IMR-90 (cell line): ENCODE measurements at regions not wholly inside any gene's neighbourhood (a gene's known extent, or its start where the extent isn't known, plus 50 kb on each side); places are given as distances from the start of the nearest gene placed in this dataset.

Experiments
- ATAC-seq: fragments of 200-7000 bp; cut with Tn5 transposase; 2 replicates; pipeline ENCODE4 v1.9.1; 2020; ENCODE audit warnings: low read depth, mild to moderate bottlenecking, moderate library complexity
- BruUV-seq: library from RNA; stranded (reverse); fragments of 400-500 nt; replicated peaks from 2 replicates; lab custom pipeline; 2021; lab: Mats Ljungman, UMichigan
- CTCF ChIA-PET: fragments of 300-600 bp; formaldehyde crosslinking; extraction: SDS; loops from one replicate; lab custom pipeline; 2021; ENCODE audit warnings: antibody characterized with exemption; lab: Yijun Ruan, JAX
- POLR2A ChIA-PET: fragments of 300-600 bp; sonication (Branson Sonifier 250); formaldehyde crosslinking; loops from one replicate; lab custom pipeline; 2022; ENCODE audit warnings: antibody characterized with exemption; ENCODE audit not compliant: unreplicated experiment; lab: Charles Lee
- DNase-seq: peaks from one replicate; pipeline ENCODE4 v3.0.0; 2013
- H2AFZ ChIP-seq: replicated peaks from 2 replicates; pipeline ENCODE3; 2013; ENCODE audit warnings: low read length, mild to moderate bottlenecking; ENCODE audit not compliant: poor library complexity
- H2AK5ac ChIP-seq: 2 replicates; pipeline ENCODE4 v1.6.1; 2013; ENCODE audit warnings: low read depth, low read length, inconsistent platforms
- H2AK9ac ChIP-seq: replicated peaks from 2 replicates; pipeline ENCODE3; 2013; ENCODE audit warnings: mild to moderate bottlenecking, low read depth, low read length, moderate library complexity; ENCODE audit not compliant: poor library complexity
- H2BK120ac ChIP-seq: 2 replicates; pipeline ENCODE4 v1.6.1; 2013; ENCODE audit warnings: low read depth, low read length, inconsistent platforms
- H2BK15ac ChIP-seq: 3 replicates; pipeline ENCODE4 v1.6.1; 2013; ENCODE audit warnings: low read depth, low read length, inconsistent platforms
- H2BK20ac ChIP-seq: 2 replicates; pipeline ENCODE4 v1.6.1; 2013; ENCODE audit warnings: low read depth, mild to moderate bottlenecking, inconsistent platforms, low read length, moderate library complexity
- H2BK5ac ChIP-seq: 2 replicates; pipeline ENCODE4 v1.6.1; 2013; ENCODE audit warnings: mild to moderate bottlenecking, low read depth, low read length, inconsistent platforms; ENCODE audit not compliant: poor library complexity, severe bottlenecking
- H3K14ac ChIP-seq: replicated peaks from 2 replicates; pipeline ENCODE4 v1.6.1; 2013; ENCODE audit warnings: low read depth, low read length, inconsistent platforms
- H3K18ac ChIP-seq: 2 replicates; pipeline ENCODE4 v1.6.1; 2013; ENCODE audit warnings: low read depth, low read length, control low read depth
- H3K23ac ChIP-seq: 2 replicates; pipeline ENCODE4 v1.6.1; 2013; ENCODE audit warnings: low read depth, low read length, inconsistent platforms
- H3K27ac ChIP-seq: 2 replicates; pipeline ENCODE4 v1.5.1; 2013; ENCODE audit warnings: mild to moderate bottlenecking, control low read depth, low read length; ENCODE audit not compliant: insufficient read depth
- H3K27me3 ChIP-seq: 2 replicates; pipeline ENCODE4 v1.6.1; 2013; ENCODE audit warnings: low read length; ENCODE audit not compliant: control insufficient read depth, insufficient read depth
- H3K36me3 ChIP-seq: 2 replicates; pipeline ENCODE4 v1.6.1; 2013; ENCODE audit warnings: low read length, mixed read lengths; ENCODE audit not compliant: control insufficient read depth, insufficient read depth
- H3K4ac ChIP-seq: 2 replicates; pipeline ENCODE4 v1.6.1; 2013; ENCODE audit warnings: low read depth, low read length, inconsistent platforms
- H3K4me1 ChIP-seq: 2 replicates; pipeline ENCODE4 v1.6.1; 2013; ENCODE audit warnings: low read length, mixed read lengths; ENCODE audit not compliant: control insufficient read depth, insufficient read depth
- H3K4me2 ChIP-seq: 2 replicates; pipeline ENCODE4 v1.6.1; 2013; ENCODE audit warnings: low read depth, mild to moderate bottlenecking, control low read depth, low read length, moderate library complexity
- H3K4me3 ChIP-seq: 2 replicates; pipeline ENCODE4 v1.5.1; 2013; ENCODE audit warnings: low read depth, mild to moderate bottlenecking, control low read depth, low read length, moderate library complexity; ENCODE audit not compliant: insufficient read depth
- H3K56ac ChIP-seq: 2 replicates; pipeline ENCODE4 v1.6.1; 2013; ENCODE audit warnings: low read length, inconsistent platforms; ENCODE audit not compliant: insufficient read depth; ENCODE audit errors: extremely low read depth
- H3K79me1 ChIP-seq, 2 experiments: 2 replicates each; pipeline ENCODE4 v1.6.1; 2013; ENCODE audit warnings: low read length in 2 of 2, inconsistent platforms in 1 of 2, low read depth in 1 of 2
- H3K9ac ChIP-seq: 2 replicates; pipeline ENCODE4 v1.6.1; 2013; ENCODE audit warnings: low read depth, low read length, control low read depth
- H3K9me1 ChIP-seq: 2 replicates; pipeline ENCODE4 v1.6.1; 2013; ENCODE audit warnings: low read length, inconsistent platforms; ENCODE audit not compliant: insufficient read depth
- H3K9me3 ChIP-seq: 2 replicates; pipeline ENCODE4 v1.6.1; 2013; ENCODE audit warnings: low read length; ENCODE audit not compliant: control insufficient read depth, insufficient read depth
- H4K20me1 ChIP-seq: 2 replicates; pipeline ENCODE4 v1.6.1; 2013; ENCODE audit warnings: low read length, inconsistent platforms; ENCODE audit not compliant: insufficient read depth
- H4K5ac ChIP-seq: 2 replicates; pipeline ENCODE4 v1.6.1; 2013; ENCODE audit warnings: mild to moderate bottlenecking, low read depth, low read length, control low read depth
- H4K8ac ChIP-seq, 2 experiments: 2 replicates each; pipeline ENCODE4 v1.6.1; 2013; ENCODE audit warnings: low read depth in 2 of 2, low read length in 2 of 2, control low read depth in 1 of 2, inconsistent platforms in 1 of 2
- H4K91ac ChIP-seq: 2 replicates; pipeline ENCODE4 v1.6.1; 2013; ENCODE audit warnings: low read depth, low read length, inconsistent platforms; ENCODE audit not compliant: insufficient read depth
- CEBPB ChIP-seq: IDR thresholded peaks from 2 replicates; pipeline ENCODE4 v1.6.1; 2012; ENCODE audit warnings: low read depth, low read length, improper control_type of control experiment
- CHD1 ChIP-seq: IDR thresholded peaks from 2 replicates; pipeline ENCODE4 v1.6.1; 2012; ENCODE audit warnings: low read depth, low read length, improper control_type of control experiment
- POLR2A ChIP-seq: IDR thresholded peaks from 2 replicates; pipeline ENCODE4 v1.6.1; 2012; ENCODE audit warnings: mild to moderate bottlenecking, low read depth, low read length
- RFX5 ChIP-seq: IDR thresholded peaks from 2 replicates; pipeline ENCODE4 v1.8.0; 2012; ENCODE audit warnings: low read depth, mild to moderate bottlenecking, low read length, moderate library complexity
- SMC3 ChIP-seq: fragments of 150-350 bp; IDR thresholded peaks from 2 replicates; pipeline ENCODE4 v1.6.1; 2016; ENCODE audit warnings: low read depth, mild to moderate bottlenecking, antibody characterized with exemption, low read length, moderate library complexity
- WGBS, 2 experiments: methylation state at CpG; one replicate each; pipeline versions ENCODE4 v1.1.5 to v1.1.7; 2013; ENCODE audit warnings: missing lambda C conversion rate in 2 of 2; ENCODE audit not compliant: insufficient read length in 1 of 2; ENCODE audit errors: extremely low coverage in 2 of 2; 5-methylcytosine and 5-hydroxymethylcytosine counted together
- dilution Hi-C: fragments of 300-500 bp; cut with HindIII; formaldehyde crosslinking; loops from one replicate; pipeline ENCODE4 v1.14.3; 2018; ENCODE audit warnings: low sequenced_read_pairs; ENCODE audit not compliant: unreplicated experiment
- in situ Hi-C: fragments of 300-500 bp; cut with MboI; formaldehyde crosslinking; loops from 3 replicates; pipeline ENCODE4 v1.14.3; 2019; ENCODE audit warnings: low sequenced_read_pairs, inconsistent platforms, mixed read lengths
- intact Hi-C: fragments of 100-400 bp; cut with micrococcal nuclease; formaldehyde crosslinking; loops from 2 replicates; pipeline ENCODE4 v1.10.0; 2022

DNA sequence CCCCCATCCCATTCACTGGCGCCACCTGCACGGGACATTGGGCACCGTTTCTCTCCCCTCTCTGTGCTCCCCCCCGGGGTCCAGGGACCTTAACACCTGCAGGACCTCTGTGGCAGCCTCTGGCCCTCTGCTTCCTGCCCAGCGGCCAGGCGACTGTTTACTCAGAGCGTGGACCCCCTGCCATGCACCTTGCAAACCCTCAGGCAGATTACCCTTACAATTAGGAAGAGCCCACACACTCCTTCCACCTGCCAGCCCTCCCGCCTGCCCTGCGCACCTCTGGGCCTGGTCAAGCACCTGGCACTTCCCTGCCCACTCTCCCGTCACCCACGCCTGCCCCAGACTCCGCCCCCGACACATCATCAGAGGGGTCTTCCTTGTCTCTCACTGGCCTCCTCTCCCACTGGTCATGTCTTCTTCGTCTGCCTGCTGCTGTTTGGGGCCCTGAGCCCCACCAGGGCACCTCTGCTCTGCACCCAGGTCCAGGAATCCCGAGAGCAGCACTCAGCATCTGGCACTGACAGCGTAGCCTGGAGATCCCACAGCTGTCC is 281.3 kb upstream of the IRX4 start:
- H4K20me1 ChIP-seq = no peaks in the 10 kb centered on the region
- H3K9me3 ChIP-seq = peaks cover 33% of the 10 kb centered on the region
- H2BK15ac ChIP-seq = no peak overlapping the region
- H2BK120ac ChIP-seq = no peak overlapping the region
- H2AFZ ChIP-seq = no peak overlapping the region
- no peak overlapping the region for H3K23ac ChIP-seq
- no peak overlapping the region for H4K91ac ChIP-seq
- no peaks in the 10 kb centered on the region for H3K36me3 ChIP-seq
- no peaks in the 10 kb centered on the region for H3K27me3 ChIP-seq
- H3K18ac ChIP-seq = no peak overlapping the region
- BruUV-seq = no TSS peak
- H4K8ac ChIP-seq = no peak overlapping the region
- no peak overlapping the region for H3K27ac ChIP-seq
- in situ Hi-C loops (no loop called here), dilution Hi-C loops (no loop called here), intact Hi-C loops (no loop called here)
- no peak overlapping the region for H2BK20ac ChIP-seq
- H3K4me3 ChIP-seq = no peak overlapping the region
- H3K9me1 ChIP-seq = no peaks in the 10 kb centered on the region
- no peak for DNase-seq
- no peaks in the 10 kb centered on the region for H3K4me1 ChIP-seq
- no peaks in the 10 kb centered on the region for H3K79me1 ChIP-seq
- H2BK5ac ChIP-seq = no peak overlapping the region
- H2AK9ac ChIP-seq = no peak overlapping the region
- no peak for ATAC-seq
- CTCF ChIA-PET = no interaction called here
- H4K5ac ChIP-seq = no peak overlapping the region
- H3K14ac ChIP-seq = no peak overlapping the region
- H3K4ac ChIP-seq = no peak overlapping the region
- no peak overlapping the region for H3K56ac ChIP-seq
- TF ChIP-seq SMC3 = no peak
- no peak for TF ChIP-seq CHD1
- TF ChIP-seq POLR2A = no peak
- no peak for TF ChIP-seq RFX5
- no peak for TF ChIP-seq CEBPB
- no peak overlapping the region for H2AK5ac ChIP-seq
- 39% methylated on average over 7 of the region's 16 CpGs; no CpG with 5 or more reads in 1 of the 2 experiments for WGBS, 2 experiments
- no peak overlapping the region for H3K9ac ChIP-seq
- POLR2A ChIA-PET = no interaction called here
- no peak overlapping the region for H3K4me2 ChIP-seq
